ENCODE measurements at regions not wholly inside any gene's neighbourhood (a gene's known extent, or its start where the extent isn't known, plus 50 kb on each side); places are given as distances from the start of the nearest gene placed in this dataset.

DNA sequence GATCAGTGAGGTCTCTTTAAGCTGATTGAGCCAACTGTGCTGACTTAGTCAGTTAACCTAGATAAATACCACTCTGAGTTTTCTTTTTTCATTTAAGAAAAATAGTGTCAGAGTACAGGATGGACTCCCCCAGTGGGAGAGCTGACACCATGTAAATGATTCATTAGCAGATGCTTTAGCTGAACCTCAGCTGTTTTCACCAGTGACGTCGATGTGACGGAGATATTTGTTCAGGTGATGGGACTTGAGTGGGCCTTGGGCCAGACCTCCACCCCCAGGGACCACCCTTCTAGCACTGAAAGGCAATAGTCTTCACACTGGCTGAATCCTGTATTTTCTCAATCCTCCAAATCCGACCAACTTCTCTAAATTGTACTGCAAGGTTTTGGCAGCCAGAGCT is 196.1 kb downstream of the GAS1 start:
- no peak for FAIRE-seq
- in situ Hi-C loops (cut with MboI): no loop called here
- ChIA-PET POLR2A (interaction anchor here (0.5 kb wide), 1 partner anchor 1329 kb away, joined by 4 read pairs; no protein-coding TSS in a partner anchor), CTCF (ENCODE audit: low intra/inter-chr PET ratio) (no interaction called here)
- no peak for ATAC-seq
- BruUV-seq (replicated peaks): no TSS peak
- no peaks in the 10 kb centered on the region for H3K9me1 ChIP-seq (ENCODE audit: control insufficient read depth, insufficient read depth, low read length)
- H3K9ac ChIP-seq (ENCODE audit: insufficient read depth in 1 of 2, low read depth in 2 of 2, low read length in 2 of 2): no peak overlapping the region
- no peak overlapping the region for H3K4me2 ChIP-seq (ENCODE audit: insufficient read depth, low read length)
- no peaks in the 10 kb centered on the region for H3K4me1 ChIP-seq (replicated peaks in 1 of 2; ENCODE audit: control insufficient read depth in 2 of 2, insufficient read depth in 2 of 2, low read length in 2 of 2)
- H3K36me3 ChIP-seq (ENCODE audit: control insufficient read depth, insufficient read depth, low read length): no peaks in the 10 kb centered on the region
- 0% methylated on average over 4 of the region's 4 CpGs for WGBS (ENCODE audit: insufficient coverage, low coverage, missing lambda C conversion rate)
- H3K79me2 ChIP-seq (ENCODE audit: control insufficient read depth, insufficient read depth, low read length): no peaks in the 10 kb centered on the region
- TF ChIP-seq SOX6 (IDR thresholded peaks at IDR 0.05) (no peak), JUND (IDR thresholded peaks at IDR 0.05; ENCODE audit: borderline replicate concordance, low read depth, low read length) (no peak), JUND (tag; IDR thresholded peaks at IDR 0.05; ENCODE audit: borderline replicate concordance, low read depth, low read length) (no peak), NONO (IDR thresholded peaks at IDR 0.05; ENCODE audit: low read depth in 2 of 2, low read length in 1 of 2) (no peak)
- TF ChIP-seq, protein P1, sequence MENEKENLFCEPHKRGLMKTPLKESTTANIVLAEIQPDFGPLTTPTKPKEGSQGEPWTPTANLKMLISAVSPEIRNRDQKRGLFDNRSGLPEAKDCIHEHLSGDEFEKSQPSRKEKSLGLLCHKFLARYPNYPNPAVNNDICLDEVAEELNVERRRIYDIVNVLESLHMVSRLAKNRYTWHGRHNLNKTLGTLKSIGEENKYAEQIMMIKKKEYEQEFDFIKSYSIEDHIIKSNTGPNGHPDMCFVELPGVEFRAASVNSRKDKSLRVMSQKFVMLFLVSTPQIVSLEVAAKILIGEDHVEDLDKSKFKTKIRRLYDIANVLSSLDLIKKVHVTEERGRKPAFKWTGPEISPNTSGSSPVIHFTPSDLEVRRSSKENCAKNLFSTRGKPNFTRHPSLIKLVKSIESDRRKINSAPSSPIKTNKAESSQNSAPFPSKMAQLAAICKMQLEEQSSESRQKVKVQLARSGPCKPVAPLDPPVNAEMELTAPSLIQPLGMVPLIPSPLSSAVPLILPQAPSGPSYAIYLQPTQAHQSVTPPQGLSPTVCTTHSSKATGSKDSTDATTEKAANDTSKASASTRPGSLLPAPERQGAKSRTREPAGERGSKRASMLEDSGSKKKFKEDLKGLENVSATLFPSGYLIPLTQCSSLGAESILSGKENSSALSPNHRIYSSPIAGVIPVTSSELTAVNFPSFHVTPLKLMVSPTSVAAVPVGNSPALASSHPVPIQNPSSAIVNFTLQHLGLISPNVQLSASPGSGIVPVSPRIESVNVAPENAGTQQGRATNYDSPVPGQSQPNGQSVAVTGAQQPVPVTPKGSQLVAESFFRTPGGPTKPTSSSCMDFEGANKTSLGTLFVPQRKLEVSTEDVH (IDR thresholded peaks at IDR 0.05; ENCODE audit: low read depth, partially characterized antibody): no peak
- TF ChIP-seq, protein P2, sequence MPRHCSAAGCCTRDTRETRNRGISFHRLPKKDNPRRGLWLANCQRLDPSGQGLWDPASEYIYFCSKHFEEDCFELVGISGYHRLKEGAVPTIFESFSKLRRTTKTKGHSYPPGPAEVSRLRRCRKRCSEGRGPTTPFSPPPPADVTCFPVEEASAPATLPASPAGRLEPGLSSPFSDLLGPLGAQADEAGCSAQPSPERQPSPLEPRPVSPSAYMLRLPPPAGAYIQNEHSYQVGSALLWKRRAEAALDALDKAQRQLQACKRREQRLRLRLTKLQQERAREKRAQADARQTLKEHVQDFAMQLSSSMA (CRISPR knock-in tag; IDR thresholded peaks at IDR 0.05): no peak
- TF ChIP-seq, protein P3, sequence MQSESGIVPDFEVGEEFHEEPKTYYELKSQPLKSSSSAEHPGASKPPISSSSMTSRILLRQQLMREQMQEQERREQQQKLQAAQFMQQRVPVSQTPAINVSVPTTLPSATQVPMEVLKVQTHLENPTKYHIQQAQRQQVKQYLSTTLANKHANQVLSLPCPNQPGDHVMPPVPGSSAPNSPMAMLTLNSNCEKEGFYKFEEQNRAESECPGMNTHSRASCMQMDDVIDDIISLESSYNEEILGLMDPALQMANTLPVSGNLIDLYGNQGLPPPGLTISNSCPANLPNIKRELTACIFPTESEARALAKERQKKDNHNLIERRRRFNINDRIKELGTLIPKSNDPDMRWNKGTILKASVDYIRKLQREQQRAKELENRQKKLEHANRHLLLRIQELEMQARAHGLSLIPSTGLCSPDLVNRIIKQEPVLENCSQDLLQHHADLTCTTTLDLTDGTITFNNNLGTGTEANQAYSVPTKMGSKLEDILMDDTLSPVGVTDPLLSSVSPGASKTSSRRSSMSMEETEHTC (IDR thresholded peaks at IDR 0.05): no peak
- TF ChIP-seq, protein P4, sequence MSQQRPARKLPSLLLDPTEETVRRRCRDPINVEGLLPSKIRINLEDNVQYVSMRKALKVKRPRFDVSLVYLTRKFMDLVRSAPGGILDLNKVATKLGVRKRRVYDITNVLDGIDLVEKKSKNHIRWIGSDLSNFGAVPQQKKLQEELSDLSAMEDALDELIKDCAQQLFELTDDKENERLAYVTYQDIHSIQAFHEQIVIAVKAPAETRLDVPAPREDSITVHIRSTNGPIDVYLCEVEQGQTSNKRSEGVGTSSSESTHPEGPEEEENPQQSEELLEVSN (IDR thresholded peaks at IDR 0.05; ENCODE audit: borderline replicate concordance in 1 of 2, extremely low read depth in 1 of 2, insufficient read depth in 1 of 2, insufficient read length in 1 of 2, low read depth in 1 of 2, low read length in 1 of 2, poor library complexity in 1 of 2, severe bottlenecking in 1 of 2): no peak
- no peak for DNase-seq (ENCODE audit: extremely low read depth in 1 of 4, low spot score in 3 of 4)
- no peak overlapping the region for H3K27ac ChIP-seq (ENCODE audit: extremely low read depth, low read depth, low read length)
- no peak overlapping the region for H2AFZ ChIP-seq (ENCODE audit: low read depth, low read length)
- H3K27me3 ChIP-seq (ENCODE audit: control insufficient read depth in 2 of 2, insufficient read depth in 2 of 2, low read length in 2 of 2): no peaks in the 10 kb centered on the region
- H4K20me1 ChIP-seq (replicated peaks; ENCODE audit: control insufficient read depth, insufficient read depth, low read length): no peaks in the 10 kb centered on the region
- intact Hi-C loops (cut with micrococcal nuclease): no loop called here
- H3K9me3 ChIP-seq (replicated peaks; ENCODE audit: control insufficient read depth, insufficient read depth, low read depth, low read length): no peaks in the 10 kb centered on the region
- no peak overlapping the region for H3K4me3 ChIP-seq

Measured in K562 (cell line).